HG03175 (cell line): ENCODE measurements at regions not wholly inside any gene's neighbourhood (a gene's known extent, or its start where the extent isn't known, plus 50 kb on each side); places are given as distances from the start of the nearest gene placed in this dataset.
"Not testable (repeated sequence)": the region's sequence is repeated elsewhere in the genome, so short reads cannot be mapped to it uniquely, and the experiment has no call there.

Source experiments
- ATAC-seq: cut with Tn5 transposase; IDR thresholded peaks from one replicate; pipeline ENCODE4 v1.9.1; 2021; ENCODE audit warnings: mild to moderate bottlenecking, moderate library complexity; ENCODE audit not compliant: unreplicated experiment

- ATAC-seq = no peak
These were observed 110.9 kb upstream of the ENPEP start for GRCh38 chr4:110364911-110365520.

GRCh38 chr4:110361921-110362320 lies 114.0 kb upstream of the ENPEP start:
- ATAC-seq = no peak

DNA sequence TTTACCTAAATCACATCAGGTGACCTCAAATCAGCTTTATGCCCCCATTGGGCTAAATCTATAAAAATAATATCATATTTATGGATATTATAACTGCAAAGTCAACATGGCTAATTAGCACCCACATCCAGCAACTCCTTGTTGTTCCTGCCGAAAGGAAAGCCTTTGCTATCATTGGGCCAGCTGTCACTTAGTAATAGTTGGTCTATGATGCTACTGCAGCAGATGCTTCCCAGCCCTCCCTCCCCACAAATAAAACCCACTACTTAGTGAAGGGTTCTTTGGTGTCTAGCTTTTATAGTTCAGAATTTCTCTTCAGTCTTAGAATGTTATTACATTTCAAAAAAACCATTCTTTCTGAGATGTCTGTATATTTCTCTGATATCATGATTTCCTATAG lies 116.9 kb upstream of the ENPEP start:
- no peak for ATAC-seq

- ATAC-seq = no peak
These were observed 118.4 kb upstream of the ENPEP start for GRCh38 chr4:110357521-110357920.

DNA sequence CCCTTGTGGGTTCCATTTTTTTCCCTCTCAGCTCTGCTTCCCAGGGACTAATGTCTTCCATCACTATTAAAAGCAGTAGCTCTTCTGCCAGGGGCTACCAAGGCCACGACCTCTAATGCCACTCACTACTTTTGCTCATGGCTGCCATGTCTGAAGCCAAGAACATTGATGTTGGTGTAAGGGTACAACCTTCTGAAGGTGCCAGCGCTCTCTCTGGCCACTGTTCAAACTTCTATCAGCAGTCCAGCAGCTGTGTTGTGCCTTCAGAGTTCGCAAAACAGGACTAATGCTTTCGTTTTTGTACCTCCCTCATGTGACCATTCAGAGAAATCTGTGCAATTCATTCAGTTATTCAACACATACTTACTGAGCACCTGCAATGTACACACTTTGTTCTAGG lies 121.5 kb upstream of the ENPEP start:
- ATAC-seq = no peak

DNA sequence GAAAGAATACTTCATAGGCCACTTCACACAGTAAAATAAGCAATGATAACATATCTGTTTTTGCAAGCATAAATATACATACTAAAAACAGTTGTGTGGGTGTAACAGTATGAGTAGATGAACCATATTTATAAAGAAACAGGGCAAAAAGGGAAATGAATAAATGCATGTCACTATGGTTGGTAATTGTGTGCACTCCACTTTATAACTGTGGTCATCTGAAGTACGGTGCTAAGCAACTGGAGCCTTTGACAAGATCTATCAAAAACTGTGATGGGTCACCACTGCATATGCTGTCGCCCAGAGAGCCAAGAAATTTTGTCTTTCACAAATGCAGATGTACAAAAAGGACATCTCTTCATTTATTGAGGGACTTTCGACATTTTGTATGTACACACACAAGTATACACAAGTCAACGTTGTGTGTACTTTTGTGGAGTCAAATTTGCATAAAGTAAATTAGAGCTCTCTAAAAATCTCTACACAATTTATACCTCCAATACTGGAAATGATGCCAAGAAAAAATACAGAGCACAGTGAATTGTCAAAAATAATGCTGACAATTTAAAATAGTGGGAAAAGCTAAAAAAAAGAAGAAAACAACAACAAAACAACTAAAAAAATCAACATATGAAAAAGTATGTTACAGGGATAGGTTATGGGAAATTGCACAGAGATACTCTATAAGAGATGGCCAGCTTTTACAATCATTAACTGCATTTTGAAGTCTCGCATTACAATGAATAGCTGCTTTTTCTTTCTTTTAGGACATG lies 123.1 kb upstream of the ENPEP start:
- no peak for ATAC-seq

GRCh38 chr4:110348711-110349383 lies 127.1 kb upstream of the ENPEP start:
- no peak for ATAC-seq

DNA sequence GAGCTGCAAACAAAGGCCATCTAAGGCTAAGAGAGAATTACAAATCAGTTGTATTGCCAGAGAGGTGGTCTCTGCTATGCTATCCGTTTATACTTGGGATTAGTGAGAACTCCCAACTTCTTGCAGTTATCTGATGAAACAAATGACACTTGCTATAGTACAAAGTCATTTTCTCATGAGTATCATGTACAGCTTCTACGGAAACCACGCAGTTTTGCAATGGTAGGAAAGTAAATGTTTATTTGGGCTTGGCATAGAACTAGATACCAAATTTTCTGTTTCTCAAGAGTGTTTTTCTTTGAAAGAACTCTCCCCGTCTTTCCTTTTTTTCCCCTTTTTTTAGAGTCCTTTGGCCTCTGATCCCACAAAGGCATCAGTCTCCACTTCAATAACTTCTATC lies 128.2 kb upstream of the ENPEP start:
- ATAC-seq = no peak

DNA sequence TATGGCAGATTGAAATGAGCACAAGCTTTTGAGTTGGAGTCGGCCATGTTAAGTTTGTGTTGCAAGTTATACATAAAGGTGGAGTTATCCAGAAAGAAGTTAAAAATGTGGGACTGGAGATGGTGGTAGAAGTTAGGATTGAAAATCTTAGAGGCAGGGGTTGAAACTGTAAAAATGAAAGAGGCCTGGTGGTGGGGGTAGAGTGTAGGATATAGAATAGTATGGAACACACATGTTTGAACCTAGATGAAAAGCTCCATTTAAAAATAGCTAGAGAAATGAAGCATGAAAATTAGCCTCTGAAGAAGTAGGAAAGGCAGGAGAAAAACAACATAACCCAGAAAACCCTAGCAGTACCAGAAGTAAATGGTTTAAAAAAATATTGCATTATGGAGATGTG lies 131.8 kb upstream of the ENPEP start:
- no peak for ATAC-seq

DNA sequence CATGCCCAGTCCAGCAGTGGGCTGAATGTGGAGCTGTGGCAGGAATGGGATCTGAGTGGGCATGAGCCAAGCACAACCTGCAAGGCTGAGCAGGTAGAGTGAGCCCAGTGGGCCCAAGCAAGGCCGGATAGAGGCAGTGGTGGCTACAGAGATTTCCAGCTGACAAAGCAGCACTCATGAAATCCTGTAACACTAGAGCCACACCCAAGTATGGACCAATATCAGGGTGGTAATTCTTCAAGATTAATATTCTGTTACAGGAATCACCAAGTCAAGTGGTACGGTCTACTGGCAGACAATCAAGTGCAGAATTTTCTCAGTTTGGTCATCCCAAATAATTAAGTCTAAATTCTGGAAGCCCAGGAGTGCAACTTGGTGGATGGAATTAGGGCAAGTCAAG lies 132.4 kb upstream of the ENPEP start:
- ATAC-seq = no peak

GRCh38 chr4:110341118-110341517 lies 134.8 kb upstream of the ENPEP start:
- peak; percentile 73 for ATAC-seq

- ATAC-seq = no peak
These were observed 137.0 kb upstream of the ELOVL6 start for GRCh38 chr4:110335399-110335798.

DNA sequence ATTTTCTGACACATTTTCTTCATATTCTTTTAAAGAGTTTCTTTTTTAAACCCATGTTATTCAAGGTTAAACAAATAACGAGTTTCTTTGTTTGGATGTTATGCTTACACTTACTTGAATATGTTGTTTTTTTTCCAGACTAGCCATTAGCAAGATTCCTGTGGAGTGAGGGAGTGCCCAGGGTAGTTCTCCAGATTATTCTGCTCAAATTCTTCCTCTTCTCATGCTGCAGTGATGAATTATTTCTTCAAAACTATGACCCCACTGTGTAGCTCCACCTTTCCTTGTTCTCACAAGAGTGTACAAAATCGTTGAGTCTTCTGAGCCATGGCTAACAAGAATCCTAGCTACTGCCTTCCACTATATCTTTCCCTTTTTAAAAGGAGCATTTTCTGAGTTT lies 134.1 kb upstream of the ELOVL6 start:
- ATAC-seq = no peak

- not testable (repeated sequence) for ATAC-seq
These were observed 128.0 kb upstream of the ELOVL6 start for GRCh38 chr4:110326426-110326825.

- peak; percentile 83 for ATAC-seq
These were observed 112.4 kb upstream of the ELOVL6 start for GRCh38 chr4:110310795-110311194.

DNA sequence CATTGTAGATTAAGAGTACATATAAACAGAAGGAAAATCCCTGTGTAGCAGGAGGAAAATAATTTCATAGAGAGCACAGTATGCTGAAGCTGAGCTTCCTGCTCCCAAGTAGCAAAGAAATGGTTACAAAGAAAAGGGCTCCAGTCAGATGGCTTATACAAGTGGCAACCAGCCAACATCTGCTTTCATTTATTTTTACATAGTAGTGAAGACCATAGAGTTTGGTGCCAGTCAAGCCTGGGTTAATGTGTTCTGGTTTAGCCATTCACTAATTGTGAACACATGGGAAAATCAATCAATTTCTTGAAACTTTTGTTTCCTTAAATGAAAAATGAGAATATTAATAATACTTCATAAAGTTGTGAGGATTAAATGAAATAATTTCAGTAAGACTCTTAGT lies 111.3 kb upstream of the ELOVL6 start:
- ATAC-seq = no peak

DNA sequence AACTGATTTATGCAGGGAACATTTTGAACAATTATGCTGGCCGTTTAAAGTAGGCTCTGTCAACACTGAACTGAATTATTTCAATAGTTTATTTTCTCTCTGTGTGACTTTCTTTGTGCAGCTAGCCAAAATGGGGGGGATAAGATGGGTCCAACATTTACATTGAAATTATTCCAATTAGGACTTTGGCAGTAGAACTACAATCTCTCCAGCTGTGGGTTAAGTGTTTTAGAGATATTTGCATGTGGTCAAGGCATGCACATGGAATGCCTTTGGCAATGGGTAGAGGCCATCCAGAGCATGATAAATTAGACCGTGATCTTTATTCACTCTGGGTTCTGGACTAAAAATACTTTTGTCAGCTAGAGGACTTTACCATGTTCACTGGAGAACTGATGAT lies 107.9 kb upstream of the ELOVL6 start:
- no peak for ATAC-seq

- no peak for ATAC-seq
These were observed 107.0 kb upstream of the ELOVL6 start for GRCh38 chr4:110305455-110305854.

DNA sequence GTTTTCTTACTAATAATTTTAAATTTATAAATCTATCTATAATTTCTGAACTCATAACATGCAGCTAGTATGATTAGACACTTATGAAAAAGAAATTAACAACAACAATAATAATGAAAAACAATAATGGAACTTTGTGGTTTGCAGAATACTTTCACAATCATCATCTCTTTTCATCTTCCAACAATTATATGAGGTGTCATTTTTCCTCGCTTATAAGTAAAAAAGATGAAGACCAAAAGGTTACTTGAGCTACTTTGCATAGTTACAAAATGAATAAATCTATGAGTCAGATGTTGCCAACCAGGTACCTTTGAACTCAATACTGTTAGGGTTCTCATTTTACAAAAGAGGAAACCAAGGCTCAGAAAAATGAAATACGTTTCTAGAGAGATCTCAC lies 98.5 kb upstream of the ELOVL6 start:
- peak; percentile 92 for ATAC-seq

DNA sequence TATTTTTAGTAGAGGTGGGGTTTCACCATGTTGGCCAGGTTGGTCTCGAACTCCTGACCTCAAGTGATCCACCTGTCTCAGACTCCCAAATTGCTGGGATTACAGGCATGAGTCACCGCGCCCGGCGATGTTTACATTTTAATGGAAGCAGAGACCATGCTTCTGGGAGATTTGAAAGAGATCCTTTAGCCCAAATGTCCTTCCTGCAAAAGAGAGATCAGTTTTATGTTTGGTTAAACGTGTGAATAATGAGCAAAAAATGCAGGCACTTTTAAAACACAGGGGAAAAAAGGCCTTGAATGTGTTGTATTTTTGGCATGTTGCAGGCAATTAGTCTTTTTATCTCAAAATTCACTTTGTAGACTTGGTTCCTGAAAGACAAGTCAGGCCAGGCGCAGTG lies 95.8 kb upstream of the ELOVL6 start:
- ATAC-seq = no peak

DNA sequence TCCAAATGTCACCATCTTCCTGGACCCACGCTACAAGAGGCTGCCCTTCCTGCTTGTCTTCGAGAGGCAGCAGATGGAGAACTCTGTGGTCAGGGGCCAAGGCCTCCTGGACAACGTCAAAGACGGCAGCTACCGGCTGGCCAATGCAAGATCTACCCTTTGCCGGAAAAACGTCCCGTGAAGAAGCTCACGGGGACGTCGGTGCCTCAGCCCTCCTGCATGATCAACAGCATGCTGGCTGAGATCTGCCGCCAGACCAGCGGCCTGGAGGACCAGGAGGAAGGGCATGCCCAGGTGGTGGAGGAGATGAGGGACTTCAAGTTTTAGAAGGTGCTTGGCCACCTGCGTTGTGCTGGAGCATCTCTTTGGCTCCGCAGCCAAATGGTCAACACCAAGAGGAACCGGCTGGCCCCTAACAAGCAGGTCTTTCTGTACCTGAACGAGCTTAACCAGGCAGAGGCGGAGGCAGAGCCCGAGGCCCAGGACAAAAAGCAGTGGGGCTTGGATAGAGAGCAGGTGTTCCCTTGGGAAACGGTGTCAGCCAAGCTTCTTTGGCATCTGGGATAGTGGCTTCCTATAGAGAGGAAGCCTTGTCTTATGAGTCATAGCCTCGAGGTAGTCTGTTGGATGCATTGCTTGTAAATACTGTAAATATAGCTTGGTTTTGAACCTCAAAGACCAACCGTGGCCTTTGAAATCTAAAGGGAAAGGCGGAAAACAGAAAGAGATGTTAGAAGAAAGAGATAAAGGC lies 94.8 kb upstream of the ELOVL6 start:
- no peak for ATAC-seq

DNA sequence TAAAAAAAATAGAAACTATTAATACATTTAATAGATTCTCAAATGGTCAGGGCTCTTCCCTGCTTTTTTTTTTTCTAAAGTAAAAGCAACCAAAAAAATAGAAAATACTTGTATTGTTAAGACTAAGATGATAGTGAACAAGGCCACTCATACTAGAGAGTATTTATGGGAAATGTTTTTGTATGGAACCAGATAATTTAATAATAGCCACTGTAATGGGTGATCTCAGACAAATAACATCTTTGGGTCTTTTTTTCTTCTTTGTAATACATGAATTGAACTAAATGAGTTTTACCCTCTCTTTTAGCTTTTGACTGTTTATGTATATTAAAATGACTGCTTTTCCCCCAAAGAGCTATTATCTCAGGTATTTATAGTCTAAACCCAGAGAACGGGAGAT lies 92.1 kb upstream of the ELOVL6 start:
- no peak for ATAC-seq
